ENCODE measurements at regions not wholly inside any gene's neighbourhood (a gene's known extent, or its start where the extent isn't known, plus 50 kb on each side); places are given as distances from the start of the nearest gene placed in this dataset.
"Not testable (repeated sequence)": the region's sequence is repeated elsewhere in the genome, so short reads cannot be mapped to it uniquely, and the experiment has no call there.

GRCh38 chr9:63787454-63787853 lies 1497.6 kb downstream of the FOXD4L5 start:
- H3K4me3 ChIP-seq; H3K4me1 ChIP-seq; intact Hi-C loops (cut with micrococcal nuclease); H3K36me3 ChIP-seq; DNase-seq; H3K27ac ChIP-seq (replicated peaks); H3K27me3 ChIP-seq (ENCODE audit: low read depth): not testable (repeated sequence)
- peaks cover 42% of the 10 kb centered on the region for H3K9me3 ChIP-seq (replicated peaks)

GRCh38 chr9:63785059-63785458 lies 1500.0 kb downstream of the FOXD4L5 start:
- H3K27me3 ChIP-seq (ENCODE audit: low read depth); DNase-seq; H3K4me1 ChIP-seq; H3K36me3 ChIP-seq; H3K27ac ChIP-seq (replicated peaks); intact Hi-C loops (cut with micrococcal nuclease); H3K4me3 ChIP-seq: not testable (repeated sequence)
- H3K9me3 ChIP-seq (replicated peaks), result peaks cover 24% of the 10 kb centered on the region

GRCh38 chr9:63784421-63784820 lies 1500.6 kb downstream of the FOXD4L5 start:
- H3K4me1 ChIP-seq; H3K27ac ChIP-seq (replicated peaks); intact Hi-C loops (cut with micrococcal nuclease); DNase-seq; H3K36me3 ChIP-seq; H3K27me3 ChIP-seq (ENCODE audit: low read depth); H3K4me3 ChIP-seq: not testable (repeated sequence)
- peaks cover 18% of the 10 kb centered on the region for H3K9me3 ChIP-seq (replicated peaks)

DNA sequence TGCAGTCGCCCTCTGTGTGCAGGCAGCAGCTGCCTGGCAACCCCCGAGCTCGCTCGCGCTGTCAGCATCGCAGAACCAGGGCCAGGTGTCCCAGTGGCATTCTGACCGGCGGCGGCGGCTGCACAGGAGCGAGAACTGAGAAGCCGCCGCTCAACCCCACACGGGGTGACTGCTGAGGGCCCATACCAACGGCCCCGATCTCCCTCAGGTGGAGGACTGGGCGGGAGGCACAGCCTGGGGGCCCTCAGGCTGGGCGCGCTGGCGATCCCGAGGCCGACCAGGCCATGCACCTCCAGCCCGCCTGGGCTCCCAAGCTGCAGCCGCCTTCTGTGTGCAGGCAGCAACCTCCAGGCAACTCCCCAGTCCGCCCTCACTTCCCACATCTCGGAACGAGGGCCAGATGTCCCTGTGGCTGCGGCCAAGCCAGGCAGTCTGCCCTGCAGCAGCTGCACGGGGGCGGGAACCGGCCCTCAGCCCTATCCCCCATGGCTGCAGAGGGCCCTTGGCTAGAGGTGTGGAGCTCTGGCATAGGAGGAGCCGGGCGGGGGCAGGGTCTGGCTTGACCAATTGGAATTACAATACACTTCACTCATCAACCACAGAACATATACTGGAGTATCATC lies 1503.1 kb downstream of the FOXD4L5 start:
- H3K36me3 ChIP-seq; intact Hi-C loops (cut with micrococcal nuclease); H3K9me3 ChIP-seq (replicated peaks); H3K27me3 ChIP-seq (ENCODE audit: low read depth); H3K4me1 ChIP-seq; DNase-seq; H3K27ac ChIP-seq (replicated peaks): not testable (repeated sequence)
- peak overlapping the region; percentile 35 for H3K4me3 ChIP-seq

DNA sequence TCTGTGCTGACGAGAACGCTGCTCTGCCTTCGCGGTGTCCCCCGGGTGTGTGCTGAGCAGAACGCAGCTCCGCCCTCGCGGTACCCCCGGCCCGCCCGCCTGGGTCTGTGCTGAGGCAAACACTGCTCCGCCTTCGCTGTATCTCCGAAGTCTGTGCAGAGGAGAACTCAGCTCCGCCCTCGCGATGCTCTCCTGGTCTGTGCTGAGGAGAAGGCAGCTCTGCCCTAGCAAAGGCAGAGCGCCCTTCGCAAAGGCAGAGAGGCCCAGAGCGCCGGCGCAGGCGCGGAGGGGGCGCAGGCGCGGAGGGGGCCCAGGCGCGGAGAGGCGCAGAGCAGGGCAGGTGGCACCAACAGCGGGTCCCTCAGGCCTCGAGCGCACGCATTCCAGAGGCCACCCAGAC lies 1503.6 kb downstream of the FOXD4L5 start:
- H3K27ac ChIP-seq (replicated peaks), result not testable (repeated sequence)

DNA sequence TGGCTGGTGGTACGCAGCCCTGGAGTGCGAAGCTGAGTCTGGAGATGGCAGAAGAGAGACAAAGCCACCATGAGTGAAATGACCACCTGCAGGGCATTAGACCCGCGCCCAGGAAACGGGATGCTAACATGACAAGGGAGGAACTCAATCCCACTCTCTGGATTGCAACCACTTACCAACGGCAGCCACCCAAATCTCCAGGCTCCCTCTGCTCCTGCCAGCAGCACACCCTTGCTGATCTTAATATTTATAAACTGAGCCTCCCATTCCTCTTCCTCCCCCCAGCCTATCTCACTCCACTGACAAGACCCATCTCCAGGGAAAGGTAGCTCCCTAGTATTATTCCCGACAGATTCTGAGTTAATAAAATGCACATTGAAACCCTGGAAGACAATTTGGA lies 1508.8 kb downstream of the FOXD4L5 start:
- H3K36me3 ChIP-seq; intact Hi-C loops (cut with micrococcal nuclease); H3K27me3 ChIP-seq (ENCODE audit: low read depth); H3K27ac ChIP-seq (replicated peaks); H3K9me3 ChIP-seq (replicated peaks); H3K4me1 ChIP-seq; H3K4me3 ChIP-seq; DNase-seq: not testable (repeated sequence)

More for the DNA sequence above, 1503.6 kb downstream of the FOXD4L5 start:
- H3K27me3 ChIP-seq (ENCODE audit: low read depth); intact Hi-C loops (cut with micrococcal nuclease); H3K4me1 ChIP-seq; H3K9me3 ChIP-seq (replicated peaks); H3K36me3 ChIP-seq; DNase-seq: not testable (repeated sequence)
- peak overlapping the region; percentile 35 for H3K4me3 ChIP-seq

- DNase-seq; H3K27ac ChIP-seq (replicated peaks); H3K27me3 ChIP-seq (ENCODE audit: low read depth); H3K4me3 ChIP-seq; H3K9me3 ChIP-seq (replicated peaks); H3K4me1 ChIP-seq; H3K36me3 ChIP-seq; intact Hi-C loops (cut with micrococcal nuclease): not testable (repeated sequence)
Measured at GRCh38 chr9:63775092-63775426, 1510.0 kb downstream of the FOXD4L5 start.

GRCh38 chr9:63774369-63775091 lies 1510.5 kb downstream of the FOXD4L5 start:
- H3K27ac ChIP-seq (replicated peaks); intact Hi-C loops (cut with micrococcal nuclease); H3K9me3 ChIP-seq (replicated peaks); H3K27me3 ChIP-seq (ENCODE audit: low read depth); H3K4me1 ChIP-seq; H3K36me3 ChIP-seq; DNase-seq; H3K4me3 ChIP-seq: not testable (repeated sequence)

DNA sequence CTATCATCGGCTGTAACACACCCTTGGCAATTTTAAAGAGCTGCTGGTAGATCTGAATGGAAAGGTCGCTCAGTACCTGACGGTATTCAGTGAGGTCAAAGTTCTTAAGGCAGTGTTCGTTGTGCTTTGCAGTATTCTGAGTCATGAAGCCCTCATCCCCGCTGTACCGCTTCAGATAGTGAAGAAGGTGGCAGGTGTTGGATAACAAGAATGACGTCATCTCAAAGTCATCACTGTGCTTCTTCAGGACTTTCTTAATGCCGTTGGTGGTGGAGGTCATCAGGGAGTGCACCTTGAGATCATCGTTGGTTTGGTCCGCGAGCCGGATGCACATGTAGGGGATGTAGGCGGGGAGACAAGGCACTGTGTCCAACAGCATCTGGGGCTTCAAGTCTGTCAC lies 1522.8 kb downstream of the FOXD4L5 start:
- H3K27me3 ChIP-seq (ENCODE audit: low read depth); DNase-seq; H3K9me3 ChIP-seq (replicated peaks); intact Hi-C loops (cut with micrococcal nuclease); H3K36me3 ChIP-seq; H3K4me1 ChIP-seq; H3K4me3 ChIP-seq; H3K27ac ChIP-seq (replicated peaks): not testable (repeated sequence)

- H3K27me3 ChIP-seq (ENCODE audit: low read depth); H3K27ac ChIP-seq (replicated peaks); H3K4me3 ChIP-seq; H3K4me1 ChIP-seq; DNase-seq; H3K9me3 ChIP-seq (replicated peaks); H3K36me3 ChIP-seq; intact Hi-C loops (cut with micrococcal nuclease): not testable (repeated sequence)
- TF ChIP-seq, protein P1, sequence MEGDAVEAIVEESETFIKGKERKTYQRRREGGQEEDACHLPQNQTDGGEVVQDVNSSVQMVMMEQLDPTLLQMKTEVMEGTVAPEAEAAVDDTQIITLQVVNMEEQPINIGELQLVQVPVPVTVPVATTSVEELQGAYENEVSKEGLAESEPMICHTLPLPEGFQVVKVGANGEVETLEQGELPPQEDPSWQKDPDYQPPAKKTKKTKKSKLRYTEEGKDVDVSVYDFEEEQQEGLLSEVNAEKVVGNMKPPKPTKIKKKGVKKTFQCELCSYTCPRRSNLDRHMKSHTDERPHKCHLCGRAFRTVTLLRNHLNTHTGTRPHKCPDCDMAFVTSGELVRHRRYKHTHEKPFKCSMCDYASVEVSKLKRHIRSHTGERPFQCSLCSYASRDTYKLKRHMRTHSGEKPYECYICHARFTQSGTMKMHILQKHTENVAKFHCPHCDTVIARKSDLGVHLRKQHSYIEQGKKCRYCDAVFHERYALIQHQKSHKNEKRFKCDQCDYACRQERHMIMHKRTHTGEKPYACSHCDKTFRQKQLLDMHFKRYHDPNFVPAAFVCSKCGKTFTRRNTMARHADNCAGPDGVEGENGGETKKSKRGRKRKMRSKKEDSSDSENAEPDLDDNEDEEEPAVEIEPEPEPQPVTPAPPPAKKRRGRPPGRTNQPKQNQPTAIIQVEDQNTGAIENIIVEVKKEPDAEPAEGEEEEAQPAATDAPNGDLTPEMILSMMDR (IDR thresholded peaks at IDR 0.05; ENCODE audit: borderline replicate concordance), result peak; percentile 13
Measured at GRCh38 chr9:63729021-63729420, 1556.0 kb downstream of the FOXD4L5 start.

Measured in left ventricle myocardium inferior (tissue), 1 donor.